A549 (cell line): ENCODE measurements at regions not wholly inside any gene's neighbourhood (a gene's known extent, or its start where the extent isn't known, plus 50 kb on each side); places are given as distances from the start of the nearest gene placed in this dataset.

Experiments used
- ATAC-seq, 2 experiments: fragments of 200-7000 bp in 1 of 2; fragments of >200 bp in 1 of 2; cut with Nextera tagmentation in 1 of 2; cut with Tn5 transposase in 1 of 2; 3 replicates each; pipeline versions ENCODE4 v1.8.0 to v1.9.1; 2018 to 2020; ENCODE audit warnings: mild to moderate bottlenecking in 1 of 2, moderate library complexity in 1 of 2
- CTCF ChIA-PET: fragments of 300-600 bp; sonication (Branson Sonifier 250); formaldehyde crosslinking; extraction: SDS; loops from one replicate; lab custom pipeline; 2021; ENCODE audit warnings: antibody characterized with exemption, inconsistent platforms; lab: Yijun Ruan, JAX
- POLR2A ChIA-PET: fragments of 350-600 bp; formaldehyde crosslinking; extraction: SDS; loops from one replicate; lab custom pipeline; 2021; ENCODE audit warnings: antibody characterized with exemption, inconsistent platforms; lab: Yijun Ruan, JAX
- DNase-seq, 2 experiments: peaks; one replicate each; pipeline versions ENCODE4 v3.0.0 to v3.0.0-alpha.2; 2011 to 2016; ENCODE audit warnings: low read depth in 1 of 2, low spot score in 1 of 2
- FAIRE-seq: peaks from 2 replicates; lab custom pipeline; 2011; peaks lifted over from hg19 to GRCh38; lab: Jason Lieb, UNC
- H3K27ac ChIP-seq, 2 experiments: fragments of >200 bp; sonication (Bioruptor Twin); formaldehyde crosslinking; 3 replicates each; pipeline ENCODE4 v1.5.1; 2016 to 2017
- H3K4me1 ChIP-seq: fragments of >200 bp; sonication (Bioruptor Twin); formaldehyde crosslinking; 3 replicates; pipeline ENCODE4 v1.6.1; 2016
- H3K4me2 ChIP-seq: fragments of >200 bp; sonication (Bioruptor Twin); formaldehyde crosslinking; 3 replicates; pipeline ENCODE4 v1.6.1; 2016
- H3K4me3 ChIP-seq: fragments of >200 bp; sonication (Bioruptor Twin); formaldehyde crosslinking; 3 replicates; pipeline ENCODE4 v1.5.1; 2016
- H3K9me3 ChIP-seq: fragments of >200 bp; sonication (Bioruptor Twin); formaldehyde crosslinking; 3 replicates; pipeline ENCODE4 v1.6.1; 2016
- BHLHE40 ChIP-seq: IDR thresholded peaks from 2 replicates; pipeline ENCODE4 v1.6.1; 2012; ENCODE audit warnings: low read depth, low read length, inconsistent platforms
- CBX2 ChIP-seq: fragments of 200-600 bp; sonication (generic); IDR thresholded peaks from 2 replicates; pipeline ENCODE4 v1.6.1; 2016; ENCODE audit warnings: low read depth, mild to moderate bottlenecking, borderline replicate concordance
- CHD2 ChIP-seq: fragments of 150-350 bp; IDR thresholded peaks from 2 replicates; pipeline ENCODE4 v1.6.1; 2014; ENCODE audit warnings: low read length; ENCODE audit not compliant: partially characterized antibody
- CHD4 ChIP-seq: fragments of 200-600 bp; sonication (generic); IDR thresholded peaks from 2 replicates; pipeline ENCODE4 v1.6.1; 2016; ENCODE audit warnings: antibody characterized with exemption, mild to moderate bottlenecking, borderline replicate concordance
- EHF ChIP-seq: fragments of 250-450 bp; sonication (Bioruptor Pico); IDR thresholded peaks from 2 replicates; pipeline ENCODE4 v1.5.0; 2020; ENCODE audit warnings: mild to moderate bottlenecking
- EP300 ChIP-seq, 2 experiments: fragments of >200 bp; sonication (Bioruptor Twin); formaldehyde crosslinking; IDR thresholded peaks; 2 replicates in 1 of 2; 3 replicates in 1 of 2; pipeline ENCODE4 v1.6.1; 2016 to 2017
- ESRRA ChIP-seq: fragments of 150-350 bp; IDR thresholded peaks from 2 replicates; pipeline ENCODE4 v1.6.1; 2014; ENCODE audit warnings: mild to moderate bottlenecking, low read length, borderline replicate concordance
- HOXA7 ChIP-seq: fragments of 250-450 bp; sonication (Bioruptor Pico); IDR thresholded peaks from 2 replicates; pipeline ENCODE4 v1.5.0; 2020; ENCODE audit warnings: mild to moderate bottlenecking, moderate library complexity
- JUN ChIP-seq, 2 experiments: fragments of >200 bp; sonication (Bioruptor Twin); formaldehyde crosslinking; IDR thresholded peaks; 2 replicates in 1 of 2; 3 replicates in 1 of 2; pipeline ENCODE4 v1.6.1; 2016 to 2017
- JUNB ChIP-seq: fragments of >200 bp; sonication (Bioruptor Twin); formaldehyde crosslinking; IDR thresholded peaks from 2 replicates; pipeline ENCODE4 v1.6.1; 2016
- PHF8 ChIP-seq: fragments of 200-600 bp; sonication (generic); IDR thresholded peaks from 2 replicates; pipeline ENCODE4 v1.6.1; 2016; ENCODE audit warnings: low read depth, mild to moderate bottlenecking, antibody characterized with exemption, moderate library complexity, borderline replicate concordance
- POLR2A ChIP-seq: IDR thresholded peaks from 2 replicates; pipeline ENCODE4 v1.6.1; 2012; ENCODE audit warnings: mild to moderate bottlenecking, low read length
- RCOR1 ChIP-seq: fragments of 150-350 bp; IDR thresholded peaks from 2 replicates; pipeline ENCODE4 v1.6.1; 2014; ENCODE audit warnings: antibody characterized with exemption, low read length, low read depth
- RFX5 ChIP-seq: fragments of 450-650 bp; IDR thresholded peaks from 2 replicates; pipeline ENCODE4 v1.7.1; 2014; ENCODE audit warnings: antibody characterized with exemption, mild to moderate bottlenecking, moderate library complexity
- ZC3H11A ChIP-seq: fragments of 450-650 bp; IDR thresholded peaks from 2 replicates; pipeline ENCODE4 v1.6.1; 2014; ENCODE audit warnings: antibody characterized with exemption, mild to moderate bottlenecking
- ZFP36 ChIP-seq: fragments of 450-650 bp; IDR thresholded peaks from 2 replicates; pipeline ENCODE4 v1.6.1; 2014; ENCODE audit warnings: borderline replicate concordance; ENCODE audit not compliant: partially characterized antibody
- ZNF302 ChIP-seq: fragments of 250-450 bp; sonication (Bioruptor Pico); IDR thresholded peaks from 2 replicates; pipeline ENCODE4 v1.9.0; 2021; ENCODE audit warnings: inconsistent platforms, mild to moderate bottlenecking, moderate library complexity
- WGBS: methylation state at CpG from one replicate; pipeline ENCODE4 v1.1.6; 2017; ENCODE audit errors: missing lambda C conversion rate; 5-methylcytosine and 5-hydroxymethylcytosine counted together
- TF ChIP-seq, protein P1 (sequence below): fragments of >200 bp; sonication (Bioruptor Twin); formaldehyde crosslinking; IDR thresholded peaks from 3 replicates; pipeline ENCODE4 v1.6.1; 2016
- TF ChIP-seq, protein P2 (sequence below): fragments of 450-650 bp; IDR thresholded peaks from 2 replicates; pipeline ENCODE4 v1.6.1; 2014; ENCODE audit warnings: antibody characterized with exemption
- TF ChIP-seq, protein P3 (sequence below): fragments of >200 bp; sonication (Bioruptor Twin); formaldehyde crosslinking; IDR thresholded peaks from 2 replicates; pipeline ENCODE4 v1.6.1; 2016
- TF ChIP-seq, protein P4 (sequence below): fragments of 200-600 bp; sonication (generic); IDR thresholded peaks from 2 replicates; pipeline ENCODE4 v1.6.1; 2016; ENCODE audit warnings: antibody characterized with exemption, mild to moderate bottlenecking, moderate library complexity

GRCh38 chr1:57883642-57883995, 459.8 kb upstream of the DAB1 start:
- no peak for ATAC-seq
- no peaks in the 10 kb centered on the region for H3K9me3 ChIP-seq
- H3K4me2 ChIP-seq, result no peak overlapping the region
- no peak overlapping the region for H3K27ac ChIP-seq
- ChIA-PET POLR2A (no interaction called here), CTCF (no interaction called here)
- 62% methylated on average over 4 of the region's 4 CpGs for WGBS
- FAIRE-seq, result no peak
- H3K4me3 ChIP-seq, result no peak overlapping the region
- TF ChIP-seq HOXA7 (no peak), EP300 (IDR thresholded peaks at IDR 0.05) (no peak), ZFP36 (no peak), JUNB (no peak), ZC3H11A (no peak), CHD2 (no peak), CBX2 (no peak), EHF (CRISPR knock-in tag) (no peak), CHD4 (no peak)
- TF ChIP-seq, all 56 proteins: peak for 0
- DNase-seq, result no peak
- H3K4me1 ChIP-seq, result no peaks in the 10 kb centered on the region

- TF ChIP-seq, protein P1, sequence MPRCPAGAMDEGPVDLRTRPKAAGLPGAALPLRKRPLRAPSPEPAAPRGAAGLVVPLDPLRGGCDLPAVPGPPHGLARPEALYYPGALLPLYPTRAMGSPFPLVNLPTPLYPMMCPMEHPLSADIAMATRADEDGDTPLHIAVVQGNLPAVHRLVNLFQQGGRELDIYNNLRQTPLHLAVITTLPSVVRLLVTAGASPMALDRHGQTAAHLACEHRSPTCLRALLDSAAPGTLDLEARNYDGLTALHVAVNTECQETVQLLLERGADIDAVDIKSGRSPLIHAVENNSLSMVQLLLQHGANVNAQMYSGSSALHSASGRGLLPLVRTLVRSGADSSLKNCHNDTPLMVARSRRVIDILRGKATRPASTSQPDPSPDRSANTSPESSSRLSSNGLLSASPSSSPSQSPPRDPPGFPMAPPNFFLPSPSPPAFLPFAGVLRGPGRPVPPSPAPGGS, result no peak
- no peak for TF ChIP-seq PHF8
- TF ChIP-seq BHLHE40, result no peak
- no peak for TF ChIP-seq ZNF302 (CRISPR knock-in tag)
- no peak overlapping the region for H3K4me3 ChIP-seq
- no peak for ATAC-seq
- 15% methylated on average over 6 of the region's 6 CpGs for WGBS
- ChIA-PET CTCF (no interaction called here), POLR2A (no interaction called here)
- no peaks in the 10 kb centered on the region for H3K4me1 ChIP-seq
- H3K4me2 ChIP-seq, result no peak overlapping the region
- H3K9me3 ChIP-seq, result no peaks in the 10 kb centered on the region
- no peak for DNase-seq
- H3K27ac ChIP-seq, result no peak overlapping the region
- FAIRE-seq, result no peak
Measured at GRCh38 chr1:57882934-57883641, 459.2 kb upstream of the DAB1 start.

- CTCF ChIA-PET, result no interaction called here
- no peaks in the 10 kb centered on the region for H3K4me1 ChIP-seq
- 0% methylated on average over 3 of the region's 3 CpGs for WGBS
- ATAC-seq, result no peak
- DNase-seq, result no peak
- TF ChIP-seq RCOR1 (no peak), HOXA7 (no peak), ESRRA (no peak), ZNF302 (CRISPR knock-in tag) (no peak), EP300 (IDR thresholded peaks at IDR 0.05) (no peak), EHF (CRISPR knock-in tag) (no peak), BHLHE40 (no peak), RFX5 (no peak), CHD2 (no peak), POLR2A (no peak), CBX2 (no peak), JUN (IDR thresholded peaks at IDR 0.05) (no peak), JUNB (no peak), CHD4 (no peak)
- TF ChIP-seq, protein P2, sequence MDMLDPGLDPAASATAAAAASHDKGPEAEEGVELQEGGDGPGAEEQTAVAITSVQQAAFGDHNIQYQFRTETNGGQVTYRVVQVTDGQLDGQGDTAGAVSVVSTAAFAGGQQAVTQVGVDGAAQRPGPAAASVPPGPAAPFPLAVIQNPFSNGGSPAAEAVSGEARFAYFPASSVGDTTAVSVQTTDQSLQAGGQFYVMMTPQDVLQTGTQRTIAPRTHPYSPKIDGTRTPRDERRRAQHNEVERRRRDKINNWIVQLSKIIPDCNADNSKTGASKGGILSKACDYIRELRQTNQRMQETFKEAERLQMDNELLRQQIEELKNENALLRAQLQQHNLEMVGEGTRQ, result no peak
- TF ChIP-seq, protein P3, sequence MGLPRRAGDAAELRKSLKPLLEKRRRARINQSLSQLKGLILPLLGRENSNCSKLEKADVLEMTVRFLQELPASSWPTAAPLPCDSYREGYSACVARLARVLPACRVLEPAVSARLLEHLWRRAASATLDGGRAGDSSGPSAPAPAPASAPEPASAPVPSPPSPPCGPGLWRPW, result no peak
- TF ChIP-seq, protein P4, sequence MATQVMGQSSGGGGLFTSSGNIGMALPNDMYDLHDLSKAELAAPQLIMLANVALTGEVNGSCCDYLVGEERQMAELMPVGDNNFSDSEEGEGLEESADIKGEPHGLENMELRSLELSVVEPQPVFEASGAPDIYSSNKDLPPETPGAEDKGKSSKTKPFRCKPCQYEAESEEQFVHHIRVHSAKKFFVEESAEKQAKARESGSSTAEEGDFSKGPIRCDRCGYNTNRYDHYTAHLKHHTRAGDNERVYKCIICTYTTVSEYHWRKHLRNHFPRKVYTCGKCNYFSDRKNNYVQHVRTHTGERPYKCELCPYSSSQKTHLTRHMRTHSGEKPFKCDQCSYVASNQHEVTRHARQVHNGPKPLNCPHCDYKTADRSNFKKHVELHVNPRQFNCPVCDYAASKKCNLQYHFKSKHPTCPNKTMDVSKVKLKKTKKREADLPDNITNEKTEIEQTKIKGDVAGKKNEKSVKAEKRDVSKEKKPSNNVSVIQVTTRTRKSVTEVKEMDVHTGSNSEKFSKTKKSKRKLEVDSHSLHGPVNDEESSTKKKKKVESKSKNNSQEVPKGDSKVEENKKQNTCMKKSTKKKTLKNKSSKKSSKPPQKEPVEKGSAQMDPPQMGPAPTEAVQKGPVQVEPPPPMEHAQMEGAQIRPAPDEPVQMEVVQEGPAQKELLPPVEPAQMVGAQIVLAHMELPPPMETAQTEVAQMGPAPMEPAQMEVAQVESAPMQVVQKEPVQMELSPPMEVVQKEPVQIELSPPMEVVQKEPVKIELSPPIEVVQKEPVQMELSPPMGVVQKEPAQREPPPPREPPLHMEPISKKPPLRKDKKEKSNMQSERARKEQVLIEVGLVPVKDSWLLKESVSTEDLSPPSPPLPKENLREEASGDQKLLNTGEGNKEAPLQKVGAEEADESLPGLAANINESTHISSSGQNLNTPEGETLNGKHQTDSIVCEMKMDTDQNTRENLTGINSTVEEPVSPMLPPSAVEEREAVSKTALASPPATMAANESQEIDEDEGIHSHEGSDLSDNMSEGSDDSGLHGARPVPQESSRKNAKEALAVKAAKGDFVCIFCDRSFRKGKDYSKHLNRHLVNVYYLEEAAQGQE, result no peak
- TF ChIP-seq, all 56 proteins: peak for 0
- FAIRE-seq, result no peak
- POLR2A ChIA-PET, result no interaction called here
- Histone ChIP-seq H3K27ac (no peak overlapping the region), H3K4me3 (no peak overlapping the region), H3K9me3 (no peaks in the 10 kb centered on the region), H3K4me2 (no peak overlapping the region)
Measured at GRCh38 chr1:57882072-57882471, 458.2 kb upstream of the DAB1 start.
